Stimulated activated CD4-positive, alpha-beta T cell treated with anti-CD3 and anti-CD28 coated beads, Interleukin-4, amount 100 ng/mL, for 48 hours (primary cell): ENCODE measurements at regions not wholly inside any gene's neighbourhood (a gene's known extent, or its start where the extent isn't known, plus 50 kb on each side); places are given as distances from the start of the nearest gene placed in this dataset.

Source experiments
- DNase-seq, 2 donors: peaks; one replicate each; pipeline ENCODE4 v3.0.0-alpha.2; 2020; ENCODE audit warnings: low read depth in 2 of 2

DNA sequence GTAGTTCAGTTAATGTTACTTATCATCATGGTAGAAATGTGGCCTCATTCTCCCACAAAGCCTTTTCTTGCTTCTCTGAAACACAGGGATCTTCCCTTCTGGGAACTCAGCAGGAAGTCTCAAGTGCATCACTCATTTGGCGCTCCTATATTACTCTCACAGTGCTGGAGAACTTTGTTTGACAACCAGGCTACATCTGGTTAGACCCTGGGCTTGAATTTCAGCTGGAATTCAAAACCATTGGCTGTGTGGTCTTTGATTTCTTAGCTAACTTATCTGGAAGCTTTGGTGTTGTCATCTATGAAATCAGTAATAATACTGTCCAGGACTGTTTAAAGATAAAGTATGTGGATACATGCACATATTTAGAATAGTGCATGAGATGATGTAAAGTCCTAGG, 1777.1 kb downstream of the MAT2B start:
- no peak for DNase-seq

GRCh38 chr5:165286692-165287091, 1781.3 kb downstream of the MAT2B start:
- no peak for DNase-seq

GRCh38 chr5:165290535-165290934, 1785.1 kb downstream of the MAT2B start:
- no peak for DNase-seq

DNA sequence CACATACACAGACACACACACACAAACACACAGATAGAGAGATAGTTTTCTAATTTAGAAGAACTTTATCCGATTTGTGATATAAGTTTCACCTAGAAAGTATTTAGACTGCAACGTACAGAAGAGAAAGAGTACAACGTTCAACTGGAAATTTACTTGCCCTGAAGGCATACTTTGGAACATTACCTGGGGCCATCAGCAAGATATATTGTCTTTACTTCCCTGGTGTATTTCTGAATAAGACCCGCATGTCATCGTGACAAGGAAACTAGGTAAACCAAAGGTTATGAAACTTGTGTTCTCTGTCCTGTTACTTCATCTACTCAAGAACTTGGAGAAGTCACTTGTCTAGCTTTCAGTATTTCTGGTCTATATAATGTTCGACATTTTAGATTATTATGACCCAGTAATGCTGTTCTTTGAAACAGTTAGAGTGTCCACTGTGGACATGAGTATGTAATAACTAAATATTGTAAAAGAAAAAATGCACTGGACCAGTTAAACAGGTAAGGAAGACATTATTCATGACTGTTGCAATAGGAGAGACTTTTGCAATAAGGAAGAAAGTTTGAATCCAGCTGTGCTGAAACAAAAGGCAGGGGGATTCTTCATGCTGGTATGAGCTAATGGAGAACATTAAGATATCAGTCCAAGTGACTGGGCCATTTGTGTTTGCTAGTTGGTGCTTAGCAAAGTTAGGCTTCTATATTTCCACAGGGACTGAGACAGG, 1791.1 kb downstream of the MAT2B start:
- no peak for DNase-seq

GRCh38 chr5:165304193-165304827, 1798.9 kb downstream of the MAT2B start:
- DNase-seq, result no peak

GRCh38 chr5:165305596-165305995, 1800.2 kb downstream of the MAT2B start:
- DNase-seq, result no peak

DNA sequence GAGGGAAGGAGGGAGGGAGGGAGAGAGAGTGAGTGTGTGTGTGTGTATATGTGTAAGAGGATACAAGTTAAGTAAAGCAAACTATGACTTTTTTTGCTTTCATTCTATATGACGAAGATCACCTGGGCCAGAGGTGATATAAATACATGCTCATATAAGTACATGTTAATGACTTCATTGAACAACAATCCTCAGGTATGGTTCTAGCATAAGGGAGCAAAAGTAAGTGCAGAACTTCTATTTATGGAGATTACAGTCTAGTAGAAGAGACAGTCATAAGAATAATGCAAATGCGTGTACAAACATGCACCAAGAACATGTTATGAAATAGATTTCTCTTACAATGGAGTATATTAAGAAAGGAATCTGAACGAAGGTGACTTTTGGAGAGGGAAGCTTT, 1804.0 kb downstream of the MAT2B start:
- no peak for DNase-seq

GRCh38 chr5:165310031-165310430, 1804.6 kb downstream of the MAT2B start:
- DNase-seq, result no peak

DNA sequence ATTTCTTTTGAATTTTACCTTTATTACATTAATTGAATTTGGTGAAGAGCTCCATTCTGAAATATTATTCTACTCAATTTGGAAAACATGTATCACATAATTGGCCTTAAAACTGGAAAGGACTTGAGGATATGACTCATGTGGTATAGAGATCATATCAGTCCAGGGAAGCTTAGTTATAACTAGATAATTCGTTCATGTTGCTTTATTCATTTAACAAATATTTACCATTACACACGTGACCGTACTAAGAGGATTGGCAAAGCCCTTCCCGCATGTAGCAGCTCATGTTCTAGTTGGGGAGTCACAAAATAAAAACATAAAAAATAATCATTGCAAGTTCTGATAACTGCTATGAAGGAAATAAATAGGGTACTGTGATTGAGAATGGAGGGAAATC, 1816.5 kb downstream of the MAT2B start:
- DNase-seq, result no peak

DNA sequence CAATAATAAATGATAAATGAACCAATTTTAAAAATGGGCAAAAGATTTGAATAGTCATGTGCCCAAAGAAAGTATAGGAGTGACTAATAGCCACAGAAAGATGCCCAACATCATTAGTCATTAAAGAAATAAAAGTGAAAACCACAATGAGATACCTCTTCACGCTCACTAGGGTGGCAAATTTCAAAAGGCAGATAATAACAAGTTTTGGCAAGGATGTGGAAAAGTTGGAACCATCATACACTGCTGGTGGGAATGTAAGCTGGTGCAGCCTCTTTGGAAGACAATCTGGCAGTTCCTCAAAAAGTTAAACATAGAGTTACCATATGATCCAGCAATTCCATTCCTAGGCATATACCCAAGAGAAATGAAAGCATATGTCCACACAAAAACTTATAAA, 1819.8 kb downstream of the MAT2B start:
- no peak for DNase-seq

DNA sequence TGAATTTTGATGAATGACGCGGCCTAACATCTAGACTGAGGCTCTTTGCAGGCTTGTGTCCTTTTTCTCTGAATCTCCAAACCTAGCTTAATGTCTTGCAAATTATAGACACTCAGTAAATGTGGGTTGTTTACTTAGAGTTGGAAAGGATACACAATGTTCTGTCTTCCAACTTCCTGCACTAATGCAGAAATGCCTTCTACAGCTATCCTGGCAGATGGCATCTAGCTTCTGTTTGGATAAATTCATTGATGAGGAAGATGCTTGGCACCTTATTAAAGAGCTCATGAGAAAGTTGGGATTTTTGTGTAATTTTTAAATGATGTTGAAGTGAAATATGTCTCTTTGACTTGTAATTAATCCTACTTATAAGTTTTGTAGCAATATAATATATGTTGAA, 1822.2 kb downstream of the MAT2B start:
- DNase-seq, result no peak

DNA sequence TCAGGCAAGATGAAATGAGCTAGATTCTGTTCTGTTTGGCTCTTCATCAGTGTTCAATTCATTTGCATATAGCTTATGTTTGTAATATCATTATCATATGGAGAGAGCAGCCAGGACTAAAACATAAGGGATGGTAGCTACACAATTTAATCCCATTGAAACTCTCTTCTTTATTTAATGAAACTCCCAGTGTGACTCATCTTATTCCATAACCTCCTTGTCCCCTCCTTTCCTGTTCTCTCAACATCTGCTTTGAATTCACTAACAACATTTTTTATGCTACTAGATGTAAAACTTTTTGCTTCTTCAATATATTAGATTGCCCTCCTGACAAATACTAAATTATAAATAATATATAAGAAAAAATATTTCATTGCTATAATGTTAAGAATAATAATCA, 1823.4 kb downstream of the MAT2B start:
- DNase-seq, result no peak

DNA sequence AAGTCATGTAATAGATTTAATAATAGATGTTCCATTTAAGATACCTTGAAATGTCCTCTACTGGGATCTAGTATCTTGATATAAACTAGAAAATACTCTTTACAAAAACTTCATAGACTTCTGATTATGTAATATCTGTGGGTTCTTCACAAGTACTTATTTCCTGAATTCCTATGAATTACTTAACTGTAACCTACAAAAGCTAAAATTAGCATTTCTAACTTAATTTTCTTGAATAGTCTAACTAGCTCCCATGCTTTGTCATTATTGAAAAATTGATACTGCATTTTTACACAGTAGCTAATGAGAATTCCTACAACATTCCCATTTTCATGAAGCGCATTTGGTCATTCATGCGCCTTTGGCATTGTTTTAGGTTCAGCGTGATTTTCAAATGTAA, 1828.2 kb downstream of the MAT2B start:
- no peak for DNase-seq

DNA sequence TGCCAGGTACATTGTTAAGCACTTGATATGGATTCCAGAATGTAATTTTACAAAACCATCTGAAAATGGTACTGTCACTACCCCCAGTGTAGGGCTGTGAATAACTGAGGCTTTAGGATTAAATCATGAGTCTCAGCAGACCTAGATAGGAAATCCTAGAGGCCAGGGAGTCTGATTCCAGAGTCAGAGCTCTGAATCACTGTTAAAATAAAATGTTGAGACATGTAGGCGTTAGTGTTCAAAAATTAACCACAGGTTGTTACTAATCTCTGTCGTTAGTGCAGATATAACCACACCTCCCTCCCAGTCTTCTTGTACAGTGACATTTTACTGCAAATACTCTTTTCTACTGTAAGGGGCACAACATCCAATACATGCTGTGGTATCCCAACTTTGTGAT, 1828.8 kb downstream of the MAT2B start:
- no peak for DNase-seq

- DNase-seq, result no peak
Observed at GRCh38 chr5:165349735-165350134, 1844.3 kb downstream of the MAT2B start.

GRCh38 chr5:165351342-165351741, 1845.9 kb downstream of the MAT2B start:
- no peak for DNase-seq

GRCh38 chr5:165360366-165360765, 1854.9 kb downstream of the MAT2B start:
- no peak for DNase-seq

DNA sequence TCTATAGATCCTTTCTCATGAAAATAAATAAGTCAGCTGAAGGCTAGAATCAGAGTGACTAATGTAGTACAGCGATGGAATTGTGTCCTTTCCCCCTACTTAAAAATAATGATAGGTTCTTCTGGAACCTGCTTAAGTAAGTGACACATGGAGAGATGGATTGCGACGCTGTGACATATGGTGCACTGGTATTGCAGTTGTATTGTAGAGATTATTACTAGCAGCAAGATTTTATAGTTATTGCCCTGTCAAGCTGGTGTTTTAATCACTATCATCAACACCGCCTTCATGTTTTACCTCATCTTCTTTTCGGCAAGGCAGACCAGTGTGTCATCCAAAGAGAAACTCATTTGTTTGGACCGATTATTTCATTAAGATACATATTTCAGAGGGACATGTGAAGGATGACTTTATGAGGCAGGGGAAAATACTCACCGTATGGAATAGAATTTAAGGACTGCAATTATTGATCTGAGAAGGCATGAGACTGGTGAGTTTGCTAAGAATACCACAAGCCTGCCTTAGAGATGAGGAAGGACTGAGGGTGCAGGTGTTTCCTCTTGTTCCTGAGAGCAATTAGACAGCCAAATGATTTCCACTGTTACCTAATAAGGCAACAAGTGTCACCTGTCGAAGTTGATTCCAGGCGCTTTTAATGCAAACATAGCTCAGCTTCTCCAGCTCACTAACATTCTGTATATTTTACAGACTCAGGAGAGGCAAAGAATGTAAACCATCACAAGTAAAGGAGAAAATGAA, 1855.5 kb downstream of the MAT2B start:
- DNase-seq, result no peak

DNA sequence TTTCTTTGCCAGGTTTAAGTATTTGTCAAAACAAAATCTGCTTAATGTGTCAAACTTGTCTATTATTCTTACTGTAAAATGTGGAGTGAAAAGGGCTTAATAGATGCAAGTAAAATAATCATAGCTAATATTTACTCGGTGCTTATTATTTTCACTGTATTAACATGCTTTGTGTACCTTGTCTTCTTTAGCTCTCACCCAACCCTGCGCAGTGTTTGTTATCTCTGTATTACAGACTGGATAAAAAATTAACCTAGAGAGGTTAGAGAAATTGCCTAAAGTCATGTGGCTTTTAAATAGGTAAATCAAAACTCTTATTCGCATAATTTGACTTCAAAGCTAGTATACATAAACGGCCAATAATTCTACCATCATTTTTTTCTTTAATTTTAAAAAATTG, 1864.8 kb downstream of the MAT2B start:
- no peak for DNase-seq

DNA sequence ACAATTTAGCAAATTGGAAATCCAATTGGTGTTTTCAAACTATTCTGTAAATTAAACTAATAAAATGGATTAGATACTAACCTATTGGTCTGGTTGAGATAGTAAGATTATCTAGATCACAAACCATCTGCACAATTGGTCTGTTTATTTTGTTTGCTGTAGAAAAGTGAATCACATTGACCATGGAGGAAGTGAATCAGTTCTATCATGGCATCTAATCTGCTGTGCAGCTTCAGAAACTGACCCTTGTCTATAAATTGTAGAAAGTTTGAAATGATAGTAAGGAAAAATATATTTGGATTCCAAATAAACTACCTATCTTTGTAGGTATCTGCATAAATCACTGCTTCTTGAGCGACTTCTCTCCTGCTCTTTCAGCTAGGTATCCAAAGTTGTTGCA, 1865.4 kb downstream of the MAT2B start:
- DNase-seq, result no peak

GRCh38 chr5:165375201-165375600, 1869.8 kb downstream of the MAT2B start:
- no peak for DNase-seq

DNA sequence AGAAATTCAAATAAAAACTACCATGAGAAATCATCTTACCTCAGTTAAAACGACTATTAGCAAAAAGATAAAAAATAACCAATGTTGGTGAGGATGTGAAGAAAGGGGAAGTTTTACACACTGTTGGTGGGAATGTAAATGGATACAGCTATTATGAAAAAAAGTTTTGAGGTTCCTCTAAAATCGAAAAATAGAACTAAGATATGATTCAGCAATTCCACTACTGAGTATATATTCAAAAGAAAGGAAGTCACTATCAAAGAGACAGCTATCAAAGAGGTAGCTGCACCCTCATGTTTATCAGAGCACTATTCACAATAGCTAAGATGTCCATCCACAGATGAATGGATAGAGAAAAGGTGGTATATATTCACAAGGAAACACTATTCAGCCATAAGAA, 1888.4 kb downstream of the MAT2B start:
- no peak for DNase-seq

DNA sequence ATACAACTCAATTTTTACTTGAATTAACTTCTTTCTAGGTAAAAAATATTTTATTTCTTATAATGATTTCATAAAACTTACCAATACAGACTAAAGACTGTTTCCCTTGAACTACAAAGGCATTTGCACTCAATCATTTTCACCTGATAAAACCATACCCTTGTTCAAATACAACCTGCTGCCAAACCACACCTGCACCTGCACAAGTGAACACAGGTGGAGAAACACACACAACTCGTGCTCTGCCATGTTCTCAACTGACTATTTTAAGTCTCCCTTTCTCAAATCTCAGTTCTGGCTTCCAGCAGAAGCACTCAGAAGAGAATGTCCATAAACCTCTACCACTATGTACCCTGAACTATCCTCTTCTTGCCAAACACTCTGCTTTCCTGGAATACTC, 1892.1 kb downstream of the MAT2B start:
- no peak for DNase-seq
